AG04450 (cell line): ENCODE measurements at regions not wholly inside any gene's neighbourhood (a gene's known extent, or its start where the extent isn't known, plus 50 kb on each side); places are given as distances from the start of the nearest gene placed in this dataset.

ENCODE experiments used
- CTCF ChIA-PET: fragments of 300-600, 350-600 bp; formaldehyde crosslinking; extraction: SDS; loops from one replicate; lab custom pipeline; 2022; ENCODE audit warnings: antibody characterized with exemption, inconsistent platforms; lab: Charles Lee
- POLR2A ChIA-PET: fragments of 350-600 bp; formaldehyde crosslinking; extraction: SDS; loops from one replicate; lab custom pipeline; 2021; ENCODE audit warnings: antibody characterized with exemption, inconsistent platforms; lab: Yijun Ruan, JAX
- DNase-seq: peaks from one replicate; pipeline ENCODE4 v3.0.0-alpha.2; 2011; ENCODE audit warnings: low read depth, low spot score
- H3K27ac ChIP-seq: one replicate; pipeline ENCODE4 v1.5.1; 2012; ENCODE audit warnings: low read depth, low read length, control low read depth
- H3K27me3 ChIP-seq: one replicate; pipeline ENCODE4 v1.6.0; 2012; ENCODE audit warnings: low read length; ENCODE audit not compliant: control insufficient read depth, insufficient read depth
- H3K4me3 ChIP-seq: 2 replicates; pipeline ENCODE4 v1.5.1; 2011; ENCODE audit warnings: mild to moderate bottlenecking, low read depth, low read length, control low read depth
- H3K9me3 ChIP-seq: 2 replicates; pipeline ENCODE4 v1.5.1; 2012; ENCODE audit warnings: low read length; ENCODE audit not compliant: control insufficient read depth, insufficient read depth
- TF ChIP-seq, protein P1 (sequence below): IDR thresholded peaks from 2 replicates; pipeline ENCODE4 v1.5.1; 2011; ENCODE audit warnings: low read depth, low read length, control low read depth, inconsistent platforms

DNA sequence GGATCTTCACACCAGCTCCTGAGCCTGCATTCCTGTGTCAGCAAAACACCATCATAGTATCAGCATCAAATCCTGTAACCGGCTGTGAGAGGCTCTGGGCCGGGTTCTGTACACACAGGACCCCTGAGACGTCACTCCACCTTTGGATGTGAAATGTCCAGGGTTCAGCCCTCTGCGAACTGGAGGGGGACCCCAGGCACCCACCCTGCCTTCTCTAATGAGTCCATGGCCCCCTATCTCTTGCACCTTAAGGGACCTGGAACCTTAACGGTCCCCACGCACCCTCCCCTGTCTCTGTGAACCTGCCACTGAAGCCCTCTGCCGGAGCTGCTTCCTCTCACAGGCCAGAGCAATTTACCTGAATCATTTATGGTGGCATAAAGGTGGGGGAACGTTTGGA lies 257.8 kb downstream of the NPHP4 start:
- no peak for DNase-seq
- CTCF ChIA-PET, result no interaction called here

DNA sequence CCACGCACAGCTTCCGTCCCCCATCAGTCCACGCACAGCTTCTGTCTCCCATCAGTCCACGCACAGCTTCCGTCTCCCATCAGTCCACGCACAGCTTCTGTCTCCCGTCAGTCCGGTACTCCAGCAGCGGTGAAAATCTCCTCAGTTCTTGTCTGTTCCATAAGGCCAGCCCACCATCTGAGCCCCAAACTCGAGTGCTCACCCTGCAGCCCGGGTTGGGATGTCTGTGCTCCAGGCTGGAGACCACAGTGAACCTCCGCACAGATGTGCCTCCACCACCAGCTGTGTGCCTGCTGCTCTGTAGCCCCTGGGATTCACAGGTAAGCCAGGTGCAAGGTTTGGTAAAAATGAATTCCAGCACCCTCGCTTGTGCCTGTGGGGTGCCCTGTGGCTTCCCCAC lies 258.6 kb downstream of the NPHP4 start:
- CTCF ChIA-PET, result no interaction called here
- peaks cover 57% of the 10 kb centered on the region for H3K9me3 ChIP-seq
- no peak for DNase-seq
- no peak overlapping the region for H3K4me3 ChIP-seq
- TF ChIP-seq, protein P1, sequence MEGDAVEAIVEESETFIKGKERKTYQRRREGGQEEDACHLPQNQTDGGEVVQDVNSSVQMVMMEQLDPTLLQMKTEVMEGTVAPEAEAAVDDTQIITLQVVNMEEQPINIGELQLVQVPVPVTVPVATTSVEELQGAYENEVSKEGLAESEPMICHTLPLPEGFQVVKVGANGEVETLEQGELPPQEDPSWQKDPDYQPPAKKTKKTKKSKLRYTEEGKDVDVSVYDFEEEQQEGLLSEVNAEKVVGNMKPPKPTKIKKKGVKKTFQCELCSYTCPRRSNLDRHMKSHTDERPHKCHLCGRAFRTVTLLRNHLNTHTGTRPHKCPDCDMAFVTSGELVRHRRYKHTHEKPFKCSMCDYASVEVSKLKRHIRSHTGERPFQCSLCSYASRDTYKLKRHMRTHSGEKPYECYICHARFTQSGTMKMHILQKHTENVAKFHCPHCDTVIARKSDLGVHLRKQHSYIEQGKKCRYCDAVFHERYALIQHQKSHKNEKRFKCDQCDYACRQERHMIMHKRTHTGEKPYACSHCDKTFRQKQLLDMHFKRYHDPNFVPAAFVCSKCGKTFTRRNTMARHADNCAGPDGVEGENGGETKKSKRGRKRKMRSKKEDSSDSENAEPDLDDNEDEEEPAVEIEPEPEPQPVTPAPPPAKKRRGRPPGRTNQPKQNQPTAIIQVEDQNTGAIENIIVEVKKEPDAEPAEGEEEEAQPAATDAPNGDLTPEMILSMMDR, result no peak
- H3K27ac ChIP-seq, result no peak overlapping the region
- no peaks in the 10 kb centered on the region for H3K27me3 ChIP-seq
- POLR2A ChIA-PET, result no interaction called here

More for the DNA sequence above, 257.8 kb downstream of the NPHP4 start:
- H3K4me3 ChIP-seq, result no peak overlapping the region
- TF ChIP-seq, protein P1, result no peak
- no peak overlapping the region for H3K27ac ChIP-seq
- H3K27me3 ChIP-seq, result no peaks in the 10 kb centered on the region
- peaks cover 54% of the 10 kb centered on the region for H3K9me3 ChIP-seq
- POLR2A ChIA-PET, result no interaction called here

DNA sequence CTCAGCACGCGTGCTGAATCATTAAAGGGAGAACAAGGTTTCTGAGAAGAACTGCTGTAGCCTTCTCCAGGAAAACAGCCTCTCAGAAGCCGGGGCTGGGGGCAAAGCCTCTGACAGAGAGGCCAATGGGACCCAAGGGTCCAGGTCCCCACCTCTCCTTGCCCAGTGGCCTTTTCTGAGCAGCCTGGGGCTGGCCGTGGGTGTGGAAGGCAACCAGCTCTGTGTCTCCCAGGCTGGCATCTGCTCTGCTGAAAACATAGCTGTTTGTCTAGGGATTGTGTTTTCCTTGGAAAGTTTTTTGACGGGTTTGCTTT lies 261.2 kb downstream of the NPHP4 start:
- Histone ChIP-seq H3K27ac (no peak overlapping the region), H3K4me3 (no peak overlapping the region), H3K27me3 (no peaks in the 10 kb centered on the region), H3K9me3 (peaks cover 71% of the 10 kb centered on the region)
- DNase-seq, result no peak
- CTCF ChIA-PET, result no interaction called here
- POLR2A ChIA-PET, result no interaction called here
- TF ChIP-seq, protein P1, result no peak

DNA sequence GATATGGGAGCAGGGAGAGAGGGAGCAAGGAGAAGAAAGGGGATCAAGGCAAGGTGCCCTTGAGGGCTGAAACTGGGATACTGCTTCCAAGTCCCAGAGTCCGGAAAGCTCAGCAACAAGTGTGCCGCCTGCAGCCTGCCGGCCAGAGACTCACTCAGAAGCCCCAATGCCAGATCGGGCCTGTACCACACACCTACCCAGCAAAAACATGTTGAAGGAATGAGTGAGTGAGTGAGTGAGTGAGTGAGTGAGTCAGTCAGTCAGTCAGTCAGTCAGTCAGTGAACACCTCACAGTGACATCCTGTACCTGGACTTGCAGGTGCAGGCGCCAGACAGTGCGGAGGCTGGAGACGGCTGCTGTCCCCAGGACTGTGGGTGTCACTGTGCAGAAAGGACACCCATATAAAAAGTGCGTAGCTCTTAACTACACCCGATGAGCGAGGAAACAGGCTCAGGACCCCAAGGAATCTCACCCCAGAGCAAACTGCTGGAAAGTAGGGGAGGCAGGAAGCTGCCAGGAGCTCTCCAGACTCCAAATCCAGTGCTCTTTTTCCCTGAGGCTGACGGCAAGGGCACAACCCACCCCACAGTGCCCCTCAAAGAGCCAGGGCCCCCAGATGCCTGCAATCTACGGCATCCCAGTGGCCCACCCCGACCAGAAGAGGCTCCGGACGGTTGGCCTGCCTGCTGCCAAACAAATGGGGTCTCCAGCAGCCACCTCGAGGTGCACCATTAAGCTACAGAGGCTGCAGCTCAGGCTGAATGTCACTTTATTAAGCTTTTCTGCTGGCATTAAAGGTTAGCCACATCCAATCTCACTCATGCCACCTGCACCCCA lies 261.7 kb downstream of the NPHP4 start:
- DNase-seq, result no peak
- no peaks in the 10 kb centered on the region for H3K27me3 ChIP-seq
- H3K9me3 ChIP-seq, result peaks cover 74% of the 10 kb centered on the region
- H3K4me3 ChIP-seq, result no peak overlapping the region
- no peak overlapping the region for H3K27ac ChIP-seq
- TF ChIP-seq, protein P1, result no peak
- ChIA-PET POLR2A (no interaction called here), CTCF (no interaction called here)

DNA sequence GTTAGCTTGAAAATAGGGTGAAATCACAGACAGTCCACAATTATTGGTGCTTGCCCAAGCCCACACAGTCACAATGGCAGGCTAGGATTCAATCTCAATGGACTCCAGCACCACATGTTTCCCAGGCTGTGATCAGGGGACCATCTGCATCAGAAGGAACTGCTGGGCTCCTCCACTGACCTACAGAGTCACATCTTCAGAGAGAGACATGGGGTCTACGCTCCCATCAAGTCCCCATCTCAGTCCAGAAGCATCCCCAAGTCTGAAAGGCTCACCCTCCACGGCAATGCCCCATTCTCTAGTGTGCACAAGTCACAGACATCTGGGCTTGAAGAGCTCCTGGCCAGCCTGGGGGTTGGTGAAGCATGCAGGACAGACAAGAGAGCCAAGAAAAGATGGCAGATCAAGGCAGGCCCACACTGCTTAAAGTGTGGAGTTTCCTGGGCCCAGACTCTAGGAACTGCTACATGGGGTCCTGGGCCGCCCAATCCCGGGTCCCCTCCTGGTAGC lies 262.5 kb downstream of the NPHP4 start:
- H3K27me3 ChIP-seq, result no peaks in the 10 kb centered on the region
- H3K27ac ChIP-seq, result no peak overlapping the region
- TF ChIP-seq, protein P1, result no peak
- ChIA-PET POLR2A (no interaction called here), CTCF (no interaction called here)
- peaks cover 75% of the 10 kb centered on the region for H3K9me3 ChIP-seq
- DNase-seq, result no peak
- H3K4me3 ChIP-seq, result no peak overlapping the region
